ENCODE measurements at regions not wholly inside any gene's neighbourhood (a gene's known extent, or its start where the extent isn't known, plus 50 kb on each side); places are given as distances from the start of the nearest gene placed in this dataset.

GRCh38 chr6:1485678-1486077, 96.3 kb downstream of the FOXF2 start:
- no peak for DNase-seq

GRCh38 chr6:1486387-1486786, 97.0 kb downstream of the FOXF2 start:
- no peak for DNase-seq

- DNase-seq = no peak
Measured at GRCh38 chr6:1487239-1487638, 97.9 kb downstream of the FOXF2 start.

- no peak for DNase-seq
Measured at GRCh38 chr6:1491025-1491424, 101.6 kb downstream of the FOXF2 start.

- no peak for DNase-seq
Measured at GRCh38 chr6:1491591-1492319, 102.4 kb downstream of the FOXF2 start.

GRCh38 chr6:1494671-1495070, 105.3 kb downstream of the FOXF2 start:
- DNase-seq = no peak

- DNase-seq = no peak
Measured at GRCh38 chr6:1495344-1495743, 106.0 kb downstream of the FOXF2 start.

GRCh38 chr6:1496092-1496491, 106.7 kb downstream of the FOXF2 start:
- no peak for DNase-seq

- peak; percentile 10 to 60 for DNase-seq
Measured at GRCh38 chr6:1496836-1497760, 107.7 kb downstream of the FOXF2 start.

GRCh38 chr6:1497761-1498105, 108.4 kb downstream of the FOXF2 start:
- no peak for DNase-seq

GRCh38 chr6:1498491-1499113, 109.2 kb downstream of the FOXF2 start:
- no peak for DNase-seq

- DNase-seq = no peak
Measured at GRCh38 chr6:1499777-1500176, 109.9 kb upstream of the FOXC1 start.

- DNase-seq = no peak
Measured at GRCh38 chr6:1500913-1501312, 108.8 kb upstream of the FOXC1 start.

- no peak for DNase-seq
Measured at GRCh38 chr6:1502041-1502440, 107.7 kb upstream of the FOXC1 start.

GRCh38 chr6:1503811-1504210, 105.9 kb upstream of the FOXC1 start:
- DNase-seq = no peak

- DNase-seq = no peak
Measured at GRCh38 chr6:1504465-1504864, 105.2 kb upstream of the FOXC1 start.

- DNase-seq = no peak
Measured at GRCh38 chr6:1507251-1507650, 102.5 kb upstream of the FOXC1 start.

- no peak for DNase-seq
Measured at GRCh38 chr6:1509241-1509640, 100.5 kb upstream of the FOXC1 start.

GRCh38 chr6:1510239-1510638, 99.5 kb upstream of the FOXC1 start:
- DNase-seq = no peak

- no peak for DNase-seq
Measured at GRCh38 chr6:1513215-1513780, 96.4 kb upstream of the FOXC1 start.

GRCh38 chr6:1514078-1514477, 95.6 kb upstream of the FOXC1 start:
- no peak for DNase-seq

- no peak for DNase-seq
Measured at GRCh38 chr6:1515280-1515679, 94.4 kb upstream of the FOXC1 start.

- no peak for DNase-seq
Measured at GRCh38 chr6:1515781-1516180, 93.9 kb upstream of the FOXC1 start.
